Loucy (cell line): ENCODE measurements at regions not wholly inside any gene's neighbourhood (a gene's known extent, or its start where the extent isn't known, plus 50 kb on each side); places are given as distances from the start of the nearest gene placed in this dataset.

Experiments
- EZH2phosphoT487 ChIP-seq: fragments of 200-600 bp; IDR thresholded peaks from 2 replicates; pipeline ENCODE4 v1.6.1; 2018; ENCODE audit warnings: antibody characterized with exemption, mild to moderate bottlenecking, moderate library complexity, borderline replicate concordance
- TF ChIP-seq, protein P1 (sequence below): fragments of 200-600 bp; sonication (generic); conservative IDR thresholded peaks from 2 replicates; pipeline ENCODE4 v1.5.1; 2014; ENCODE audit warnings: mild to moderate bottlenecking, antibody characterized with exemption, low read length

- TF ChIP-seq, protein P1, sequence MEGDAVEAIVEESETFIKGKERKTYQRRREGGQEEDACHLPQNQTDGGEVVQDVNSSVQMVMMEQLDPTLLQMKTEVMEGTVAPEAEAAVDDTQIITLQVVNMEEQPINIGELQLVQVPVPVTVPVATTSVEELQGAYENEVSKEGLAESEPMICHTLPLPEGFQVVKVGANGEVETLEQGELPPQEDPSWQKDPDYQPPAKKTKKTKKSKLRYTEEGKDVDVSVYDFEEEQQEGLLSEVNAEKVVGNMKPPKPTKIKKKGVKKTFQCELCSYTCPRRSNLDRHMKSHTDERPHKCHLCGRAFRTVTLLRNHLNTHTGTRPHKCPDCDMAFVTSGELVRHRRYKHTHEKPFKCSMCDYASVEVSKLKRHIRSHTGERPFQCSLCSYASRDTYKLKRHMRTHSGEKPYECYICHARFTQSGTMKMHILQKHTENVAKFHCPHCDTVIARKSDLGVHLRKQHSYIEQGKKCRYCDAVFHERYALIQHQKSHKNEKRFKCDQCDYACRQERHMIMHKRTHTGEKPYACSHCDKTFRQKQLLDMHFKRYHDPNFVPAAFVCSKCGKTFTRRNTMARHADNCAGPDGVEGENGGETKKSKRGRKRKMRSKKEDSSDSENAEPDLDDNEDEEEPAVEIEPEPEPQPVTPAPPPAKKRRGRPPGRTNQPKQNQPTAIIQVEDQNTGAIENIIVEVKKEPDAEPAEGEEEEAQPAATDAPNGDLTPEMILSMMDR = no peak
- TF ChIP-seq EZH2phosphoT487 = no peak
Measured at GRCh38 chr2:190812506-190813294, 67.9 kb upstream of the GLS start.
